DOHH2 (cell line): ENCODE measurements at regions not wholly inside any gene's neighbourhood (a gene's known extent, or its start where the extent isn't known, plus 50 kb on each side); places are given as distances from the start of the nearest gene placed in this dataset.

ENCODE experiments used
- EZH2phosphoT487 ChIP-seq: fragments of 200-600 bp; sonication (generic); IDR thresholded peaks from 2 replicates; pipeline ENCODE4 v1.6.1; 2017; ENCODE audit warnings: borderline replicate concordance, mild to moderate bottlenecking, antibody characterized with exemption, low read length, moderate library complexity, mixed read lengths
- TF ChIP-seq, protein P1 (sequence below): fragments of 200-600 bp; sonication (generic); IDR thresholded peaks from one replicate; pipeline ENCODE4 v1.5.1; 2014; ENCODE audit warnings: antibody characterized with exemption, mild to moderate bottlenecking, low read depth, low read length; ENCODE audit not compliant: poor library complexity, severe bottlenecking

DNA sequence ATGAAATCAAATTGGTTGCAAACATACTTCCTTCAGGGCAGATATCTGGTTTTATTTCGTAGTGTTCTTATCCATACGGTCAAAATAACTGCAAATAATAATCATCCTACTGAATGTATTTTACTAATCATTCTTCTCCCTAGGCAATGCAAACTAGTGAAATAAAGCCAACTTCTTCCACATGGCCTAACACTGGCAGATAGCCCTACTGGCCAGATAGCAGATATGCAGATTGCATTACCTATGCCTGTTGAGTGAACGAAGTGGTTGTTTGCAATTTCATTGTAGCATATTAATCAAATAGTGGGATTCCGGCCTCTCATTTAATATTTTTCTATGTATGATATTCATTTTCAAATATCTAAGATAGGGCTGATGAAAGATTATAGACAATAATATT, 116.2 kb downstream of the CENPF start:
- TF ChIP-seq, protein P1, sequence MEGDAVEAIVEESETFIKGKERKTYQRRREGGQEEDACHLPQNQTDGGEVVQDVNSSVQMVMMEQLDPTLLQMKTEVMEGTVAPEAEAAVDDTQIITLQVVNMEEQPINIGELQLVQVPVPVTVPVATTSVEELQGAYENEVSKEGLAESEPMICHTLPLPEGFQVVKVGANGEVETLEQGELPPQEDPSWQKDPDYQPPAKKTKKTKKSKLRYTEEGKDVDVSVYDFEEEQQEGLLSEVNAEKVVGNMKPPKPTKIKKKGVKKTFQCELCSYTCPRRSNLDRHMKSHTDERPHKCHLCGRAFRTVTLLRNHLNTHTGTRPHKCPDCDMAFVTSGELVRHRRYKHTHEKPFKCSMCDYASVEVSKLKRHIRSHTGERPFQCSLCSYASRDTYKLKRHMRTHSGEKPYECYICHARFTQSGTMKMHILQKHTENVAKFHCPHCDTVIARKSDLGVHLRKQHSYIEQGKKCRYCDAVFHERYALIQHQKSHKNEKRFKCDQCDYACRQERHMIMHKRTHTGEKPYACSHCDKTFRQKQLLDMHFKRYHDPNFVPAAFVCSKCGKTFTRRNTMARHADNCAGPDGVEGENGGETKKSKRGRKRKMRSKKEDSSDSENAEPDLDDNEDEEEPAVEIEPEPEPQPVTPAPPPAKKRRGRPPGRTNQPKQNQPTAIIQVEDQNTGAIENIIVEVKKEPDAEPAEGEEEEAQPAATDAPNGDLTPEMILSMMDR, result no peak
- TF ChIP-seq EZH2phosphoT487, result no peak
